ENCODE measurements at regions not wholly inside any gene's neighbourhood (a gene's known extent, or its start where the extent isn't known, plus 50 kb on each side); places are given as distances from the start of the nearest gene placed in this dataset.
"Not testable (repeated sequence)": the region's sequence is repeated elsewhere in the genome, so short reads cannot be mapped to it uniquely, and the experiment has no call there.

DNA sequence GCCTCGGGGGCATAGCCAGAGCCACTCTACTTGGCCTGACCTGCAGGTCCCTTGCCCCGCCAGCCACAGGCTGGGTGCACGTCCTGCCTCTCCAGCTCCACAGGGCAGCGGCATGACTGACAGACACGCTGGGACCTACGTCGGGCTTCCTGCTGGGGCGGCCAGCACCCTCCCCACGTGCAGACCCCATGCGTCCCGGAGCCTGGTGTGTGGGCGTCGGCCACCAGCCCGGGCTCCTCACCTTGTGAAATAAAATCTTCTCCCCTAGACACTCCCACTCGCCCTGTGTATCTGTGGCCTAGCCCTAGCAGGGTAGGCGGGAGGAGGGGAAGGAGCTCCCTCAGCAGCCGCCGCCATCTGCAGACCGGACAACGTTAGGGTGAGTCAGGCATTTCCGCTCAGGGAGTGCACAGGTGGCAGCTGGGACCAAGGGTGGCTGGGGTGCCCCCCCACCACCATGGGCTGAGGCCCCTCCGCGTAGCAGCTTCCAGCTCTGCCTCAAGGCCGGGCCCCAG lies 119.5 kb downstream of the IGLL1 start:
- DNase-seq: not testable (repeated sequence)

DNA sequence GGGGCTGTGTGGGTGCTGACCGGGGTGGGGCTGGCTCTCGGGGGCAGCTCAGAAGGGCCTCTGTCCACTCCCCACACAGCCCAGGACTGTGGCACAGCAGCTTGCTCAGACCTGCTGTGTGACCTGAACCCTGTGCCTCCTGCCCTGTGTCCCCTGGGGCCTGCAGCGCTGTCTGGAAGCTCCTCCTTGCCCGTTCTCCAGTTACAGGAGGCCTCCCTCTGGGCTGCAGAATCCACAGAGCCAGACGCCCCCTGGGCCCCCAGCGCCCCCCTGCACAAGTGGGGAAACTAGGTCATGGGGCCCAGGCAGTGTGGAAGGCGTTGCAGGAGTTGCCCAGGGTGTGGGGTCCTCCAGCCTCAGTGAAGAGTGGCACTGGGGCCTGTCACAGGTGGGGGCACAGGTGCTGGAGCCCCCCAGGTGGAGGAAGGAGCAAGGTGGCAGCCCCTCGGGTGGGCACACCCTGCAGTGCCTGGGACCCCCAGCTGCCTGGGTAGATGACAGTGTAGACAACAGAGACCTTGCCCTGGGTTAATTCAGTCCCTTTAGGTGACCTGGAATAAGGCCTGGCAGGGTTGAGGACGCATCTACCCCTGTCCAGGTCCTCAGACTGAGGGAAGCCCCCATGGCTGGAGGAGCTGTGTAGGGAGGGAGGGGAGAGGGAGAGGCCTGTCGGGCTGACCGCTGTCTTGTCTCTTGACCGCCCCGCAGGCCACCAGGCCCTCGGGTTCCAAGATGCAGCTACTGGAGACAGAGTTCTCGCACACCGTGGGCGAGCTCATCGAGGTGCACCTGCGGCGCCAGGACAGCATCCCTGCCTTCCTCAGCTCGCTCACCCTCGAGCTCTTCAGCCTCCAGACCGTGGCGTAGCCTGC lies 120.2 kb downstream of the IGLL1 start:
- DNase-seq: not testable (repeated sequence)

DNA sequence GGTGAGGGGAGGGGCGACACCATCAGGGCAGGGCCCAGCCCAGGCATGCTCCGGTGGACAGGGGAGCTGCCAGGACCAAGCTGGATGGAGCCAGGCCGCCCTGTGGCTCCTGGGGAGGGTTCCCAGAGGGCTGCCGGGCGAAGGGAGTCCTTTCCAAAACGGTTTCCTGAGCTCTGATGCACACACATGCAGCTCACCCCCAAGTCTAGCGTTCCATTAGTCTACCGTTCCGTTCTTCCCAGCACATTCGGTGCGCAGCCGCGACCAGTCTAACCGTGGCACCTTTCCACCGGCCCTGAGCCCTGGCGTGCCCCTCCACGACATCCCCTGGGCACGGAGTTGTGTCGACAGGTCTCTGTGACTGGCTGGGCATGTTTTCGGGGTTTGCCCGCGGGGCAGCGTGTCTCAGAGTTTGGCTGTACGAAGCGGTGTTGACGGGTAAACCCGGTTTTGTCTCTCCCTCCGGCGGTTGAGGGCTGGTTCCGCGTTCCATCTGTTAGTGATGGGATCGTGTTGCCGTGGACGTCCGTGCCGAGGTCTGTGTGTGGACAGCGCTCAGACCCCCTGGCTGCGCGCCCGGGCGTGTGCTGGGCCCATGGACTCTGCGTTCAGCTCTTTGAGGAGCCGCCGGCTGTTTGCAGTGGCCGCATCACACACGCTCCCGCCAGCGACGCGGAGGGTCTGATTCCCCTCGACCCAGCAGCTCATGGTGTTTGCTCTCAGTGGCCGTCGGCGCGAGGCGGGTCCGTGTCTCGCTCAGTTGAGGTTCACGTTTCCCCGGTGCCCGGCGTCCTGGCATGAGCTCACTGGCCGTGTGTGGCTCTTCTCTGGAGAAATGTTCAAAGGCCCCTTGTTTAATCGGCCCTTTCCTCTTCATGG lies 121.2 kb downstream of the IGLL1 start:
- no peak for DNase-seq

DNA sequence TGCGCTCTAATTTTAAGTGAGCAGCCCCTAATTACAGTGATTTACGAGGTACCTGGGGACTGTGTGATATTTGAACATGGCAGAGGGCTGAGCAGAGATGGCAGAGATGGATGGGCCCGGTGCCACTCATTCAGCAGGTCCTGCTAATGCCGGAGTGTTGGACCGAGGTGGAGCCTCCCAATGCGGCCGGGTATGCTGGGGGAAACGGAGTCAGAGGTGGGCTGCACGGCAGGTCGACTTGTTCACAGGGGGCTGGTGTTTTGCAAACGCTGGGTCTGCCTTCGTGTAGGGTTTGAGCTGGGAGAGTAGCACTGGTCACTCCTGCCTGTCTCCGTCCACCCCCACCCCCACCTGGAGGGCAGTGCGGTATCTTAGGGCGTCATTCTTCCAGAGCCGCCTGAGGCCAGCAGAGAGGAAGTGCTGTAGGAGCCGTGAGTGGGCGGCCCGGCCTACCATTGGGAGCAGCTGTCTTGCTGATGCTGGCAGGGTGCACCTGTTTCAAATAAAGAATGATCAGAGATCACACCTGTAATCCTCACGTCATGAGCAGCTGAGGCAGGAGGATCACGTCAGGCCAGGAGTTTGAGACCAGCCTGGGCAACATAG lies 122.6 kb downstream of the IGLL1 start:
- no peak for DNase-seq

DNA sequence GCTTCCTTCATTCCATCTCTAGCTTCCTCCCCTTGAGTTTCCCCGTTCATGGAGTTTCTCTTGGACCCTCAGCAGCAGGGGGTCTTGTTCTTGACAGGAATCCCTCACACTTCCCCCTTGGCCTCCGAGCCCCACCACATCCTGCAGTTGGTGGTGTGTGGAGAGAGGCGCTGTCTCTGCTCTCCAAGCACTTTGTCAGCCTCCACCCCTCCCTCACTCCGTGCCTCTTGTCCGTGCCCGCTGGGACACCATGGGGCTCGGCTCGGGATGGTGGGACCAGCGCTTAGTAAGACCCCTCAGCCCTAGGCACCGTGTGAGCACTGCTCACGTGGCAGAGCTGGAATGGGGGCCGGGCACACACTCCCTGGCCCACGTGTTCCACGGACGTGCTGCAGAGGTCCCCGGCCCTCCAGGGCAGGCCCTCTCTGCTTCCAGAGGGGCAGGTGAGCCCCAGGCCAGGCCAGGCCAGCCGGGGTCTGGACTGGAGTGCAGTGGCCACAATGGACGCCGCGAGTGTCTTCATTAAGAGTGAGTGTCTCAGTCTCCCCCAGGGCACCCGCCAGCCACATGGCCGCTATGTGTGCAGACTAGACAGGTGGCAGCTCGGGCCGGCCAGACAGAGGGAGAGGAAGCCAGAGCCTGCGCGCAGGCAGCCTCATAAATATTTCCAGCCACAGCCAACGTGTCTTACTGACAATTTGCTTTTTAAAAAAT lies 123.3 kb downstream of the IGLL1 start:
- DNase-seq: peak in 1 of 5 experiments; percentile 12

DNA sequence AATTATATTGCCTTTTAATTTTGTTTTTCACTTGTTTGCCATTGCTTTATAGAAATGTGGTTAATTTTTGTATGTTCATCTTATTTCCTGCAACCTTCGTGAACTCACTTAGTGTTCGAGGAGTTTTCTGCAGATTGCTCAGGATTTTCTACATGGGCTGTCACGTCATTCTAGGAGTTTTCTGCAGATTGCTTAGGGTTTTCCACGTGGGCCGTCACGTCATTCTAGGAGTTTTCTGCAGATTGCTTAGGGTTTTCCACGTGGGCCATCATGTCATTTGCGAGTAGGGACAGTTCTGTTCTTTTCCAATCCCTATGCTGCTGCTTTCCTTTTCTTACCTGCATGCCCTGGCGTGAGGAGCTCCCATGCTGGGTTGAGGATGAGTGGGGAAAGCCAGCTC lies 125.7 kb downstream of the IGLL1 start:
- not testable (repeated sequence) for DNase-seq

DNA sequence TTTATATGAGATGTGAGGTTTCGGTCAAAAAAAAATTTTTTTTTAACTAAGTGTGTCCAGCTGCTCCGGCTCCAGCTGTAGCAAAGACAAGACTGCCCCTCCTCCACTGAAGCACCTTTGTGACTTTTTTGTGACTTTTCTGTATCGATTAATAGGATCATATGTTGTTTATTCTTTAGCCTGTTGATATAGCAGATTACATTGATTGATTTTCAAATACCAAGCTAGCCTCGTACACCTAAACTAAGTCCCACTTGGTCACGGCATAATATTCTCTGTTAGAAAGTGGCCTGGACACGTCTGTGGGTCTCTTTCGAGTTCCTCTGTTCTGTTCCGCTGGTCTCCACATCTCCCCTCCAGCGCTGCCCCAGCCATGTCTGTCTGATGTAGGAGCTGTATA lies 126.8 kb downstream of the IGLL1 start:
- no peak for DNase-seq

DNA sequence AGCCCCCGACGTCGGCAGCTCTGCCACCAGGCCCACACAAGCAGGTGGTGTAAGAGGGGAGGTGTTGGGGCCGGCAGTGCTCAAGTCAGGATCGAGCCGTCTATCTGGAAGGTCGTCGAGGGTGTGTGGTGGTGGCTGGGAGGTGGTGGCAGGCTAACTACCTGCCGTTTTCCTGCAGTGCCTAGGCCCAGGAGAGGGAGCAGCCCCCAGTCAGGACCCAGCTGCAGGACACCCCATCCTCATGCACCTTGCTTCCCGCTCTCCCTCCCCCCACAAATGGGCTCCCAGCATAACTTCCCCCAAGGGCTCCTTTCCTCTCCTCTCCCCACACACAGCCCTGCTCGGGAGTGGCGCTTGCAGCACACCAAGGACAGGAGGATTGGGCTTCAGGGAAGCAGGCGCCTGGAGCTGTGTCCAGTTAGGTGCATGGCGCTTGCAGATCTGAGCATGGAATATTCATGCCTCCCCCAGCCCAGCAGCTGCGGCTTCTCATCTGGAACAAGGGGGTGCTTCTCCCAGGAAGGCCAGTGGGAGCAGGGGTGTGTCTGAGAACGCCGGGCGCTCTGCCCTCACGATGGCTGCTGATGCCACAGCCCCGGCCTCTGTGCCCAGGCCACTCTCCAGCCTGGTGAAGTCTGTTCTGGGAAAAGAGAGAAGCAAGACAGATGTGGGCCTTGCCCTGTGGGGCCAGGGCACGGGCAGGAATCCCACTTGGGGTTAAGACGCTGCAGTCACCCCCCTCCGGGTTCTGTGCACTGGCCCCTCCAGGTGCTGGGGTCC lies 127.7 kb downstream of the IGLL1 start:
- no peak for DNase-seq

DNA sequence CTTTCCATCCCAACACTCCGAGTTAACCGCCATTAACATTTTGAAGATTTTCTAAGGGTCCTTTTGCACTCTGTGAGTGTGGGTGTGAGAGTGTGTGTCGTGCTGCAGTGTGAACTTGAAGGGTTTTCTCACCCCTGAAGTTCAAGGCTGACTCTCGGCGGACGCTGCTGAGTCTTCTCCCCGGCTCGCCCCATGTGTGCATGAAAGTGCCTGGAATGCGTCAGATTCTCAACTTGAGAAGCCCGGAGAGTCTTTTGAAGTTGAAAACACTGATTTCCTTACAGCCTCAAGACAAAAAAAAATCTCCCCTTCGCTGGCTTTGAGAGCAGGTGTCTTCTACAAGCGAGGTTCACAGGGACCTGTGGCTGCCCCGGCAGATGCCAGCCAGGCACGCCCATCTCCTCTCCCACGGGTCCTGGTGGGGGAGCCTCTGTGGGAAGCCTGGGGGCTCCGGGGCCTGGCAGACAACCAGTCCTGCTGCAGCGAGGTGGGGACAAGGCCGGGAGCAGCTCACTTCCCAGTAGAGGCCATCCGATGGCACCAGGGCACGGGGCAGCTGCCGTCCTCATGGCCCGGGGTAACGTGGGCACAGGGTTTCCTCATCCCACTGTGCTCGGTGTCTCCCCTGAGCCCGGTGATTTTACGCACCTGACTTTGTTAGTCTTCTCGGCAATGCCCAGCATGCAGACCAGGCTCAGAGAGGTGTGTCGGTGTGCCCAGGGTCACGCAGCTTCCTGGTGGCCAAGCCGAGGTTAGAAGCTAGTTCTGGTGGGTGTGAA lies 128.4 kb downstream of the IGLL1 start:
- DNase-seq: not testable (repeated sequence)

DNA sequence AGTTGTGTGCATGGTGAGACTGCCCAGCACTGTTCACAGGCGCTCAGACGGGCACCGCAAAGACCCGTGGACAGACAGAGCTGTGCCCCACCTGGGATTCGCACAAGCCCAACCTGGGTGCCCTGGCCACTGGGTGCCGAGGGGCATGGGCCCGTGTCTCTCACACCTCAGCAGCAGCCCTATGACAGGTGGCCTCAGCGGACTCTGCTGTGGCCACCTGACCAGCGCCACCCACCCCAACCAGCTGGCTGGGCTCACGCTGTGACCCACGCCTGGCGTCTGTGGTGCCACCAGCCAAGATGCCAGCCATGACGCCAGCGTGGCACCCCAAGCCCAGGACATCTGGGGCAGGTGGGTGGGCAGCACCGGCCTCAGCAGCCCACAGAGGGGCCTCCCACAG lies 129.3 kb downstream of the IGLL1 start:
- DNase-seq: not testable (repeated sequence)

DNA sequence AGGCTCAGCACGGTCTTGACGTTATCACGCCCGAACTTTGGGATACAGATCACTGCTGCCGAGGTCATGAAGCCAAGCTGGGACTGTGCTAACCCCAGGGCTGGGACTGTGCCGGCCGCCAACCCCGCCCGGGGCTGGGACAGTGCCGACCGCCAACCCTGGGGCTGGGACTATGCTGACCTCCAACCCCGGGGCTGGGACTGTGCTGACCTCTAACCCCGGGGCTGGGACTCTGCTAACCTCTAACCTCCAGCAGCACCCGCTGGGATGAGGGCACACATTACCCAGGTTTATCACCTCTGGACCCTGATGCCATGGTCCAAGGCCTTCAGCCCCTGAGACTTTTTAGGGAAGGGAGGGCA lies 129.7 kb downstream of the IGLL1 start:
- no peak for DNase-seq

DNA sequence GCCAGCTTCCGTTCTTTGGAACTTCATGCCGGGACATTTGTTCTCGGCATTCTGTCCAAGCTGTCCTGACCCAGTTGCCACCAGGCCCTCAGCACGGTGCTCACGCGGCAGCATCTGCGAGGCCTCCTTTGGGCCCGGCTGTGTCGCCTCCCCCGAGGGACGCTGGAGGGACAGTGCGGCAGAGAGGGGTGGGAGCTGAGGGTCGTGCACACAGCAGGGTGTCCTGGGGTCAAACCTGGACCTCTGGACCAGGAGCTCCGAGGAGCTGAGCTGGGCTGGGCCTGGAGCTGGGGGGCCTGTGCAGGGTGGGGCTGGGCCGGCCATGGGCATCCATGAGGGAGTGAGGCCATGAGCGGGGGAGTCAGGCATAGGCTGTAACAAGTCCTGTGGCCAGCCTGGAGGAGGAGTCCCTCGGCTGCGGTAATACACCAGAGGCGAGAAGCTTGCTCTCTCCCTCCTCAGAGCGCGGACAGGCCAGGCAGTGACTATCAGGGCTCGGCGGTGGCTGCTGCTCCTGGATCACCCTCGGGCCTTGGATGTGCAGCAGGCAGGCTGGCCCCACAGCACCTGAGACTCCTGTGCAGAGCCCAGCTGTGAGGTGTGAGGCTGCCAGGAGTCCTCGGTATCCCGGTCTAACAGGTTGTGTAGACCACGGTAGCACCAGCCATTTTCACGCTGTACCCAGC lies 130.2 kb downstream of the IGLL1 start:
- not testable (repeated sequence) for DNase-seq

DNA sequence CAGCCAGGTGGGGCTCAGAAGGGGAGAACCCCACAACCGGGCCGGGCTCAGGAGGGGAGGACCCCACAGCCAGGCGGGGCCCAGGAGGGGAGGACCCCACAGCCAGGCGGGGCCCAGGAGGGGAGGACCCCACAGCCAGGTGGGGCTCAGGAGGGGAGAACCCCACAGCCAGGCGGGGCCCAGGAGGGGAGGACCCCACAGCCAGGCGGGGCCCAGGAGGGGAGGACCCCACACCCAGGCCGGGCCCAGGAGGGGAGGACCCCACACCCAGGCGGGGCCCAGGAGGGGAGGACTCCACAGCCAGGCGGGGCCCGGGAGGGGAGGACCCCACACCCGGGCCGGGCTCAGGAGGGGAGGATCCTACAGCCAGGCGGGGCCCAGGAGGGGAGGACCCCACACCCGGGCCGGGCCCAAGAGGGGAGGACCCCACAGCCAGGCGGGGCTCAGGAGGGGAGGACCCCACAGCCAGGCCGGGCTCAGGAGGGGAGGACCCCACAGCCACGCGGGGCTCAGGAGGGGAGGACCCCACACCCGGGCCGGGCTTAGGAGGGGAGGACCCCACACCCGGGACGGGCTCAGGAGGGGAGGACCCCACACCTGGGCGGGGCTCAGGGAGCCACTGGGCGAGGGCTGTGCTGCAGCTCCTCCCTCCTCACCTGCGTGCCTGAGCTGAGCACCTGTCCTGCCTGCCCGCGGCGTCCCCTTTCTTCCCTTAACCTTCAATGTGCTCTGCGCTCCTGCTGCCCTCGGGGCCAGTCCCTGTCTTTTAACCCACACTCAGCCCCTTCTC lies 131.4 kb downstream of the IGLL1 start:
- DNase-seq: not testable (repeated sequence)

DNA sequence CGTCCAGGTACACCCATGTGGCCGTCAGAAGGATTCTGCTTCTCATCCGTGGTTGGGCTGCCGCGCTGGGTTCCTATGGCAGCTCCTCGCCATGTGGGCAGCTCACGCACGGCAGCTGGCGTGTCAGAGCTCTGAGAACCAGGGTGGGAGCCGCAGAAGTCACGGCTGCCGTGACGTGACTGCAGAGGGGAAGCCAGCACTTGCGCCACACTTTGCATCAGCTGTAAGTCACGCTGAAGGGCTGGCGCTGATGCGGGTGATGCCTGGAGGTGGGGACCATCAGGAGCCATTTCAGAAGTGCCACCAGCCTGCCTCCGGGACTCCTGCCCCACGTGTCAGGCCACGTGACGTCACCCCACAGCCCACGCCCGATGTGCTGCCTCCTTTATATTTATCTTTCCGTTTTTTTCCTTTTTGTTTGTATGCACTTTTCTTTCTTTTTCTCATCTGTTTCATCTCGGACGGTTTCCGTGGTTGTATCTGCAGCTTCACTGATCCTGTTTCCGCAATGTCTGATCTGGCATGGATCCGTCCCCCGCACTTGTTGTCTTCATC lies 133.2 kb downstream of the IGLL1 start:
- DNase-seq: no peak

DNA sequence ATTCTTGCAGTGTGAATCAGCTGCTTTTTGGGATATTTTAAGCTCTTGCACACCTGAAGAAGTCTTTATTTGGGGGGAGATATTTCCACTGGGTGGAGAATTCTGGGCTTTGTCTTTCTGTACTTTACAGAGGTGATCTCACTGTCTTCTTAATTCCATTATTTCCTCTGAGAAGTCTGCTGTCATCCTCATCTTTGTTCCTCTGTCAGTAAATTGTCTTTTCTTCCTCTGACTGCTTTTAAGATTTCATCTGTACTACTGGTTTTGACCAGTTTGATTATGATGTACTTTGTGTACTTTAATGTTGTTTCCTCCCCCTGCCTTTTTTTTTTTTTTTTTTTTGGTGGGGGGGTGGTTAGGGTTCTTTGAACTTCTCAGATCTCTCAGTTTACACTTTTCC lies 133.9 kb downstream of the IGLL1 start:
- DNase-seq: not testable (repeated sequence)

DNA sequence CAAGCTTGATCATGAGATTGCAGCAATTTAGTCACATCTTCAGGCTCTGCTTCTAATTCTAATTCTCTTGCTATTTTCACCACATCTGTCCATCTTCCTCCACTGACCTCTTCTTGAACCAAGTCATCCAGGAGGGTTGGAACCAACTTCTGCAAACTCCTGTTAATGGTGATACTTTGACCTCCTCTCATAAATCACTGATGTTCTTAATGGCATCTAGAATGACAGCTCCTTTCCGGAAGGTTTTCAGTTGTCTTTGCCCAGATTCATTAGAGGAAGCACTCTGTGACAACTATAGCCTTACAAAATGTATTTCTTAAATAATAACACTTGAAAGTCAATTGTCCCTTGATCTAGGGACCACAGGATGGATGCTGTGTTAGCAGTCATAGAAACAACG lies 136.2 kb downstream of the IGLL1 start:
- DNase-seq: not testable (repeated sequence)

DNA sequence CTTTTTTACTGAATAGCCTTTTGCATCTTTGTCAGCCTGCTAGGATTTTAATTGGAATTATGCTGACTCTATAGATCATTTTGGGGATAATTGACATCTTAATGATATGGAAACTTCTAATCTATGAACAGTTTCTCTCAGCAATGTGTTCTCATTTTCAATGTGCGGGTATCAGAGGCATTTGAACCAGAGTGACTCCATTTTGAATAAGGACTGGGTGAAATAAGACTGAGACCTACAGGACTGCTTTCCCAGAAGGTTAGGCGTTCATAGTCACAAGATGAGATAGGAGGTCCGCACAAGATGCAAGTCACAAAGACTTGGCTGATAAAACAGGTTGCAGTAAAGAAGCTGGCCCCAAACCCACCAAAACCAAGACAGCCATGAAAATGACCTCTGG lies 140.5 kb downstream of the IGLL1 start:
- DNase-seq: not testable (repeated sequence)

DNA sequence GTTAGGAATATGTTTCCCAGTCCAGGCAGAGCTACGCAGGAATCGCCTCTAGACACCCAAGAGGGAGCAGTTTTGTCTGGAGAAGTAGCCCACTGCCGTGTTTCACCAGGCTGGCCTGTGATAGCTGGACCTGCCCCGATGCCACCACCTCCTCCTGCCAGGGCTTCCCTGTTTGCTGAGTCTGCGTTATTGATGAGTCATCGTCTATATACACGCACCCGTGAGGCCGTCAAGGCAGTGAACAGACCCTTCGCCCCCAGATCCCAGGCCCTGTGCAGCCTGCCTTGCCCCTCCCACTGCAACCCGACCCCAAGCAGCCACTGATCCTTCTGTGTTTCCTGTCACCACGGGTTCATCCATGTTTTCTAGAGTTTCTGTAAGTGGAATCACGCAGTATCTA lies 141.9 kb downstream of the IGLL1 start:
- DNase-seq: no peak

DNA sequence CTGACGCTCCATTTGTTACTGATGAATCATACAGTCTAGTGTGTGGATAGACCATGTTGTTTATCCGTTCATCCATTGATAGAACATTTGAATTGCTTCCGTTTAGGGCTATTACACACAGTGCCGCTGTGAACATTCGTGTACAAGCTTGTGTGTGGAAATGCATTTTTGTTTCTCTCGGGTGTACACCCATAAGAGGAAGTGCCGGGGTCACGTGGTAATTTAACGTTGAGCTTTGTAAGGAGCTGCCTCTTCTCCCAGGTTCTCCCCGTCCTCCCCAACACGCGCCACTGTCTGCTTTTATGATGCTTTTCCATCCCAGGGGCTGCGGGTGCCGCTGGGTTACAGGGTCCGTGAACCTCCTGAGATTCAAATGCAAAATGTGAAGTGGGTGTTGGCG lies 142.3 kb downstream of the IGLL1 start:
- no peak for DNase-seq

Measured in T-helper 2 cell (primary cell).